ENCODE measurements at regions not wholly inside any gene's neighbourhood (a gene's known extent, or its start where the extent isn't known, plus 50 kb on each side); places are given as distances from the start of the nearest gene placed in this dataset.

DNA sequence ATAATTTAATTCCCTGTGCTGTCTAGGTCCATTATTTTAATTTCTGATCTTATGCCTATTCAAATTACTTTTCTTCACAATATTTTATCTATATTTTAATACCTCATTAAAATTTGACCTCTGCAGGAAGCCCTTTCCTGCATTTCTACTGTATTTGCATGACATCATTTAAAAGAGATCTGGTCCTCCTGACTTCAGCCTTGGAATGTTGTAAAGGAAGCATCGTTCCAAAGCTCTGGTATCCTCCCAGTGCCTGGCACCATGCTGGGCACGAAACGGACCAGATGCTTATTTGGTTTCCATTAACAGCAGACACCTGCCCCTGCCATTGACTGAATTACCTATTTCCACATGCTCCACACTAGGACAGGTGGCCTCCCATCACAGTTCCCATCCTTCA, 247.5 kb downstream of the KLF6 start:
- DNase-seq, result no peak

DNA sequence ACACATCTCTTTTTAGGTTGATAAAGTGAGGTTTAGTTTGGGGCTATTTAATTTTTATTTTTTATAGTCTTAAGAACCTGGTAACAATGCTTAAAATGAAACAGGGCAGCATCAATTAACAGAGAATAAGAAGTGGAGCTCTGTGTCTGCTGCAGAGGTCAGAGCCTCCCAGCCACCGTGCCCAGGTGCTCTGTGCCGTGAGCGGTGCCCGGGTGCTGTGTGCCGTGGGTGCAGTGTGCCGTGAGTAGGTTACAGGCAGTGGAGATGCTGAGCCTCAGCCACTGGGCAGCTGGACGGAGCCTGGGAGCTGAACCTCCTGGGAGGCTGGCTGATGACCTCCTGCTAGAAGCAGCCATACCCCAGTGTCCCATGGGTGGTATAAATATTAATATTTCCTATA, 250.0 kb downstream of the KLF6 start:
- DNase-seq, result no peak

DNA sequence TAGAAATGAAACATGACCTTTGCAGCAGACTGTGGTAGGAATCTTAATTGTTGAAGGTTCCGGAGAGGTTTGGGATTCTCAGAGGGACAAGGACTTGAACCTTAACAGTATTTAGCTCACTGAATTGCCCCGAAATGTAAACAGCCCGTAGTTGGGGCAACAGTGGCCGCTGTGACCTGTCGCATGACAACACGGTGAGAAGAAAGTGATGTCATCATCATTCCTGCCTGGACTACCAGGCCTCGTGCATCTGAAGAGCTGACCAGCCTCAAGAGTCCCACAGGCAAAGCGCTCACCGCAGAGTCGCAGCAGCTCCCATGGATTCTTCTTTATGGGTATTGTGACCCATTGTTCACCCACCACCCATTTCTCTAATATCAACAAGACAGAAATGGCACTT, 250.6 kb downstream of the KLF6 start:
- DNase-seq, result no peak

DNA sequence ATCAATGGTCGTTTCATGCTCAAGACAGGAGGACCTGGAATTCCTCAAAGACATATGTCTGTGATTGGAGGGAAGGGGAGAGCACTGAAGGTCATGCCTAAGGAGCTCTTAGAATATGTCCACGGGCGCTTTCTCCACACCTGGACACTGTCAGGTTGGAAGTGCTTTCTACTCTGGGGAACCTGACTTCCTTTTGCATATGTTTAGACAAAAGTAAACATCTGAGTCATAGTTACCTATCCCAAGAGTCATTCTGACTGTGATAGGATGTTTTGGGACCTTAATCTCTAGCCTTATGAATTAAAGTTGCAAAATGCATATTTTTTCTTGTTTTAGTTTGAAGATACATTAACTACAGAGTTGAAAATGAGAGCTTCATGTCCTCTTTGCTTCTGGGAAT, 251.7 kb downstream of the KLF6 start:
- DNase-seq, result no peak

DNA sequence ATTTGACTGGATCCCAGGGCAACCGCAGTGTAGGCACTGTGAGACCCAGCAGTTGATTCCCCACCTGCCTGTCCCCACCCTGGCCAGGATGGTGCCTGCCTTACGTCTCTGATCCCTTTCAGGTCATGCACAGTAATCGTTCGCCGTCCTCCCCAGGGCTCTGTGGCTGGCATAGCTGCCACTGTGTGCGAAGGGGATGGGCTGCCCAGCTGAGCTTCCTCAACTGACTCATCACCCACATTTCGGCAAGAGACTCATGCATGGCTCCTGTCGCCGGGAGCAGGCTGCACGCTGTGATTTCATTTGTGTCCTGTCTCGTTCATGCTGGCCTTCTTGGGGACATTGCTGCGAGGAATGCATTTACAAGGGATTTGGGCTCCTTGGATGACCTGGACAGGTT, 252.4 kb downstream of the KLF6 start:
- no peak for DNase-seq

DNA sequence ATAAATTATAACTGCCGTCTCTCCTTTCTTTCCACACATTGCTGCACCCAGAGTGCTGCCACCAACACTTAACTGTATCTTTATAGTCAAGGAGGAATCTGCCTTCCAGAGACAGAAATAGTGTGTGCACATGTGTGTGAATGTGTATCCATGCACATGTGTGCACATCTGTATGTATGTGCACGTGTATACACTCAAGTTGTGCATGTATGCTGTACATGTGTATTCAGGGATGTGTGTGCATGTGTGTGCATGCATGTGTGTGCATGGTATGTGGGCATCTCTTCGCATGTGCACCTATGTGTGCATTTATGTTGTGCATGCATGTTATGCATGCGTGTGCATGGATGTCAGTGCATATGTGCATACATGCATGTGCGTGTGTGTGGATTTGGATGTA, 253.3 kb downstream of the KLF6 start:
- DNase-seq, result no peak

DNA sequence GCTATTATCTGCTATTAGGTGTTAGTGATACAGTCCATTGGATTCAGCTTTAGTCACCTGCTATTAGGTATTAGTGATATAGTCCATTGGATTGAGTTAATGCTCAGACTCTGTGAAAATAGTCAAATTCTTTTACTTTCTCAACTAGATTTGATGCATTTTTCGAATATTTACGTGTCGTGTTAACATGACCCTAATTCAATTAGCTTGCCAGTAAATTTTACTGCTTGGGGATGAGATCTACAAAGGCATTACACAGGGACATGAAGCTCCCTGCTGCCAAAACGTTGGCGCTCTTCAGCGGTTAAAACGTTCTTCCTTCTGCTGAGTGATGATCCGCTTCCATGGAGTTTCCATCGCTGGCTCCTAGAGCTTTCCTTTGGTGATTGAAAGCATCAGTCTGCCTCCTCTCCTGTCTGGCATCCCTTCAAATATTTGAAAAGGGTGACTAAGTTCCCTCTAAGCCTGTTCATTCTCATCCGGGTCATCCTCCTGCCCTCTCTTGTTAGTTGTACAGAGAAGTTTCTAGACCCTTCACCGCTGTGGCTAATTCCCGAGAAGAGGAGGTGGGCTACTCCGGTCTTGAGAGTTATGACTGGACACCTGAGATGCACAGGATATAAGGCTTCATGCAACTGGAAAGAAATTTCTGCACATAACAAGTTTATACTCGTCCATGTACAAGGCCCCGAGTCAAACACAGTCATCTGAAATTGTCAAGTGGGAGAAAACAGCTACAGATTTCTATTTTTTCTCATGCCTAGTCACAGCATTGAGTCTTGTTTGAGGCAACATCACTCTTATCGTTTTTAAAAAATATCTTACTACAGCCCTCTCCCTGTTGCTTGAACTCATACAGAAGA, 254.0 kb downstream of the KLF6 start:
- DNase-seq, result no peak

DNA sequence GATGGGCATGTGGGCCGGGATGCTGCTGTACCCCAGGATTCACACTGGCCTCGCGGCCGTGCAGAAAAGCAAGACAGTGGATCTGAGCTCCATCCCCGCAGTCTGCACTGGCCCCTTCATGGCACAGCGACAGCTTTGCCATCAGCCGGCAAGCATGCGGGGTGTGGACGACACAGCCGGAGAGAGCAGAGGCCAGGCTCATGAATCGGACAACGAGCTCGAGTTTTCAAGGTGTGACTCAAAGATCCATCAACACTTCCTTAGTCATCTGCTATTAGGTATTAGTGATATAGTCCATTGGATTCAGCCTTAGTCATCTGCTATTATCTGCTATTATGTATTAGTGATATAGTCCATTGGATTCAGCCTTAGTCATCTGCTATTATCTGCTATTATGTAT, 254.7 kb downstream of the KLF6 start:
- no peak for DNase-seq

DNA sequence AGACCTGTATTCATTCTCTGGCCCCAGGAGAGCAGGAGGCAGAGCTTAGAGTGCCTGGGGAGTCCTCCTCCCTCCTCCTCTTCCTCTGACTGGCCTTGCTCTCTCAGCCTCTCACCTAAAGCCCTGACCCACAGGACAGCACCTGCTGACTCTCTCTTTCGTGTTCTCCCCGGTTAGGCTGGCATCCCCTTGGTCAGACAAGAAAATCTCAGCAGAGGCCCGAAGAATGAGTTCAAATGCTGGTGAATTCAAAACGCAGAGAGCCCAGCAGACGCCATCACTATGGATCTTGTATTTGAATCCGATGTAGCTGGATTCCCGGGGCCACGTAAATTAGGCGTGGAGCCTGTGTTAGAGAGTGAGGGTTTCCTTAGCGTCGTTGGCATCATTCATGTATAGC, 255.3 kb downstream of the KLF6 start:
- DNase-seq, result no peak

DNA sequence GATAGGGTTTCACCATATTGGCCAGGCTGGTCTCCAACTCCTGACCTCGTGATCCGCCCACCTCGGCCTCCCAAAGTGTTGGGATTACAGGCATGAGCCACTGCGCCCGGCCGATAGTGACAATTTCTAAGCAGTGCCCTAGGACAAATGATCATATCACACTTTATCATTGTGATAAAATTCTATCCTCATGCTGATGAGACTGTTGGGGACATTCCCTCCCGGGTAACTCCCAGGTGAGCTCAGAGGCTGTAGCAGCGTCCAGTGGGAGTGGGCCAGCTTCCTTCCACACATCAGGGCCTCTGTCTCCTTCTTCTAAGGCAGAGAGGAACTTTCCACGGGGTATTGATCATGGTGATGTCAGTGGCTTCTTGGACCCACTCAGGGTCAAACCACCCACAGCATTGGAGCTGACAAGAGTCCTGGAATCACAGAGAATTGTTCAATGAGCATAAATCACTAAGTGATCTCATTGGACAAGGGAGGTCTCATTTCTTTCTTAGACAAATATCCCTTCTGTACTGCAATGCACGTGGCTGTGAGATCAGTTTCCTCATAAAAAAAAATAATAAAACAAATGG, 256.1 kb downstream of the KLF6 start:
- no peak for DNase-seq

DNA sequence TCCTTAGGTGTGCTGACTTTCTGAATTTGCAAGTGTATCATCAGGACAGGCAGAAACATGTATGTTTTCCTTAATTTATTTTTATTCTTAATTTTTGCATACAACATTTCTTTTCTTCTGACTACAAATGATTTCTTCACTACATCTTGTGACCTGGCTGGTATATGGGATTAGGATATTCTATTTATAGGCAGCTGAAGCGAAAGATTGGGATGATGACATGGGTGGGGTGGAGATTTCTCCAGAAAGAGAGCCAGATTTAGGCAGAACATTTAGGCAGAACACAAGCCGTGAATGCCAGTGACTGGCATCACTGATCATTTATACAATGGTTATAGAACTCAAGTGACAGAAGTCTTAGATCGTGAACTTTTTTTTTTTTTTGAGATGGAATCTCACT, 256.7 kb downstream of the KLF6 start:
- no peak for DNase-seq

DNA sequence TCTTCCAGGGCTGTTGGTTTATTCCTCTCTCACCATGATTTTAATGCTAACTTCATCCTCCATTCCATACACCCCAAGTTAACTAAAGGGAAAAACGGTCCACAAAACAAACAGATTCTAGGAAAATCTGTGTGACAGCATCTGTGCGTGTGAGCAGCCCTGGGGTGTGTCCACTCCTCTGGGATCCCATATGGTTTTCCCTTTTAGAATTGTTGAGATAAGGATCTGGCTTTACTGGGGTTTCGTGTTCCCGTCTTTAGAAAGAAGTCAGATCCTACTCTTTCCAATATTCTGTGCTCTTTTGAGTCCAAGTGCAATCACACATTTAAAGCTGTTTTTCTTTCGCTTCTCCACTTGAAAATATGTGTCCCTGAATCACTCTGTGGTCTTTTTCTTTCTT, 257.1 kb downstream of the KLF6 start:
- DNase-seq, result no peak

DNA sequence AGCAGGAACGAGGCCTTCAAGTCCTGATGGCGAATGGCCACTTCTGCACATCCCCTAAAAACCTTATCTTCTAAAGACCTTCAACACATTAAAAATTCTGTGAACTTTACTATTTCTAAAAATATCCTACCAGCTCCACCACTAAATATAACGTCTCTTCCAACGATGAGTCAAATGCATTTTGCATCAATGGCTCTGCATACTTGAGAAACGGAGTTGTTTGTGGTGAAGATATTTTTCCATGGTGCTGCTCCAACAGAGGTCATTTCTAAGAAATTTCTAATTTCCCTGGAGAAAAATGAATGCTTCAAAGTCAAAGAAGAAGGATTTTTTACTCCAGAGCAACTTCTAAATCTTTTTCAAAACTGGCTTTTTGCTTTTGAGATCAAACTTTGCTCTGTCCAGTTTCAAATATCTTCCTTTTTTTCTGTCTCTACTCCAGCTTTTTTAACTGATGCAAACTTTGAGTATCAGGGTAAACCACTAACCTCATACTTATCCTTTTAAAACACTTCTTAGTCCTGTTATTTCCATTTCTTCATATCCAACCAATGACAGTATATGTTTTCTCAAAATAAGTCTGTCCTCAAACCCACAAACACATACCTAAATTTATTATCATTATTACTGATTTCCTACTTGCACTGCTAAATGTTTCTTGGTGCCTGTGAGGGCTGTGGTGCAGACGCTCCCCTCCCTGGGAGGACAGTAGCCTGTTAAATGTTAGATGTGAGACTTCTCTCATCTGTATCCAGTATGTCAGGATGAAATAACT, 258.1 kb downstream of the KLF6 start:
- no peak for DNase-seq

DNA sequence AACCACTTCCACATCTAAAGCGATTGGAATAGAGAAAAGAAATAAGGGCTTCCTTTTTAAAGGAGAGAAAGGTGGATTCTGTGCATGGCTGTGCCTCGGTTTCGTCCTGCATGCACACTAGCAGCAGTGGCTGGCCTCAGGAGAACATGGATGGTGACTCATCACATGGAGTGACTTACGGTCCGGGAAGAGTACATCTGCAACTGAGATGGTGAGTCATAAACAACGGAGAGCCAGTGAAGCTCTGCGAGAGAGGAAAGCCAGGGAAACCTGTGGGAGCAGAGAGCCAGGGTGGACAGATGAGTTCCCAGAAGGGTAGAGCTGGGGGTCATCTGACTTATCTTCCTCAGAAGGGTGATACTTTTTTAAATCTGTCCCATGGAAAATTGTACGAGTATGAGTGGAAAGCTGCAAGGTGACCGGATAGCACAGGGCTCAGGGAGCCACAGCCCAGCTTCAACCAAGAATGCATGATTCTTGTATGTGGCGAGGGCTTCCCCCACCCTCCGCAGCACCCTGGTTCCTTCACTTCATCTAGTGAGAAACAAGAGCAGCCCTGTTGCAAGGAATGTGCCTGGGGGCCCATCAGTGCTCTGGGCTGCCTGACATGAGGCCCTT, 259.1 kb downstream of the KLF6 start:
- no peak for DNase-seq

DNA sequence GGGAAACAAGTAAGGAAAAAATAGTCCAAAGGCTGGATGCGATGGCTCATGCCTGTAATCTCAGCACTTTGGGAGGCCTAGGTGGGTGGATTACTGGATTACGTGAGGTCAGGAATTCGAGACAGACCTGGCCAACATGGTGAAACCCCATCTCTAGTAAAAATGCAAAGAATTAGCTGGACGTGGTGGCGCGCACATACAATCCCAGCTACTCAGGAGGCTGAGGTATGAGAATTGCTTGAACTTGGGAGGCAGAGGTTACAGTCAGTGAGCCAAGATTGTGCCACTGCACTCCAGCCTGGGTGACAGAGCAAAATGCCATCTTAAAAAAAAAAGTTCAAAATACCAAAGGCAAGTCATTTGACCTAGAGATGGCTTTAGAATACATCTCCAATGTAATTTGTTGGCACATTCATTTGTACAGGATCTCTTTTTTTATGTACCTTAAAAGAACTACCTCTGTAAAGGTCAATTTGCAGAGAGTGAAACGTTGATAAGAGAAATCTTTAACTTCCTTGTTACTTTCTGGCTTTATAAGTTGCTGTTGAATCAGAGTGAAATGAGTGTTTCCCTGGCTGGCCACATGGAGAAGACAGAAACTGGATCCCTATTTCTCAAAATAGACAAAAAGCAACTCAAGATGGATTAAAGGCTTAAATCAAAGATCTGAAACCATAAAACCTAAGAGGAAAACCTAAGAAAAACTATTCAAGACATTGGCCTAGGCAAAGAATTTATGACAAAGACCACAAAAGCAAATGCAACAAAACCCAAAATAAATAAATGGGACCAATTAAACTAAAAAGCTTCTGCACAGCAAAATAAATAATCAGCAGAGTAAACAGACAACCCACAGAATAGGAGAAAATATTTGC, 260.7 kb downstream of the KLF6 start:
- no peak for DNase-seq

DNA sequence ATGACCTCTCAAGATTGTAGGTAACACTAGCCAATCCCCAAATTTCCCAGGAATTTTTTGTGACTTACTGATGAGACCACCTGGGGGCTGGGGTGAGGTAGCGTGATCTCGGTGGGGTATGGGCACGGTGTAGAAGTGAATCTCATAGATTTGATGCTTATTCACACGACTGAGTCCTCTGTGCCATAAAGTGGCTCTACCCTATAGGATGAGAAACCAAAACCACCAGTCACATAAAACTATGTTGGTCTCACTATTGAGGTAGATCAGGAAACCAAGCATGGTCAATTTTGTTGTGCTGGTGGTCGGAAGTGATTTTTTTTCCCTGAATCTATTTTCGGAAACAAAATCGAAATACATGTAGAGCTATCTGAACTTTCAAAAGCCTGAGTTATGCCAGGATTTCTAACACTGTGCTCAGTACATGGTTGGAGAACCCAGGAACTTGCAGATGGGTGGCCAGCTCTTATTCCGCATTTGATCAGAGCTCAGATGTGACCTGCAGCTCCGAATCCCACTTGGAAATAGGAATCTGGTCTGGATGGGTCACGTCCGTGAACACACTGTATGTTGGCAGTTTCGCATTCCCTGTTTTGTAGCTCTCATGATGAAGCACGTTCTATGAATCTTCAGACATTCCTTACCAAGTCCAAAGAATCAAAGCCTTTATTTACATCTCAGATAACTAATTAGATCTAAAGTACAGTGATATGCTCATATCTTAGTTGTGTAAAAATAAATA, 261.5 kb downstream of the KLF6 start:
- no peak for DNase-seq

DNA sequence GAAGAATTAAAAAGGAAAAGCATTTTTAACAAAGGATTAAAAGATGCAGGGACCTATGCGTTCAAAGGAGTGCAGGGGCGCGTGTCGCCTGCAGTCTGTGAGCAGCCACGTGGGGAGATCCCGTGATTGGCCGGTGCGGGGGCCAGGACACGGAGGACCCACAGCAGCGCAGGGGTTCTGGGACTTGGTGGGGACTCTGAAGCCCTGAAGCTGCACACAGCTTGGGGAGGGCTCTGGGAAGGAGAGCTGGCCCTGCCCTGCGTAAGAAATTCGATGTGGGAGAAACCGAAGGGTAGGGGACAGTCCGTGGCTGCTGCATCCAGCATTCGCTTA, 268.1 kb downstream of the KLF6 start:
- DNase-seq, result no peak

DNA sequence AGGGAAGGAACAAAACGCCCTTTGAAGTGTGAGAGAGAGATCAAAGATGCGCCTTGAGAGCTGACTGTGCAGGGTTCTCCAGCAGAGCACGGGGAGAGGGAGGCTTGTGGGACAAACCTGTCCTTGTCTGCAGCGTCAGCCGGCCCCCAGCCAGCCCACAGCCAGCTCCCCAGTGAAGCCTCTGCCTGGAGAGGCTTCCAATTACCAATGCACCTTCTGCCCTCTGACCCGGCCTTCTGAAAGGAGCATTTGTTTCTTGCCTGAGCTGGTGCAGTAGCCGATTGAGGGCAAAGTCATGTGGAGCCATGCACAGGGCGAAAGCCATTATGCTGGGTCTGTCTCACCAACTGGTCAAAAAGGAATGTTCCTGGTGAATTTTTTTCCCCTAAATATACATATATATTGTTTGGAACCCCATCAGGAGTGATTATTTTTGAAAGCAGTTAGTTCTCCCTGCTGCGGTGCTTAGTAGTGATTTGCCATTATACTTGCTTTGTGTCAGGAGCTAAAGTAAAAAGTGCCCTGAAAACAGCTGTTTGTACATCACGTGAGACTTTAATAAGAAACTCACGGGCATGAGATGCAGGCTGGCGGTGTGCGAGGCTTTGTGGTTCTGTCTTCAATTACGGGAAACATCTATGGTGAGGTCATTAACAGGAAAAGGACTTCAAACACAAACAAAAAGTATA, 268.6 kb downstream of the KLF6 start:
- no peak for DNase-seq

DNA sequence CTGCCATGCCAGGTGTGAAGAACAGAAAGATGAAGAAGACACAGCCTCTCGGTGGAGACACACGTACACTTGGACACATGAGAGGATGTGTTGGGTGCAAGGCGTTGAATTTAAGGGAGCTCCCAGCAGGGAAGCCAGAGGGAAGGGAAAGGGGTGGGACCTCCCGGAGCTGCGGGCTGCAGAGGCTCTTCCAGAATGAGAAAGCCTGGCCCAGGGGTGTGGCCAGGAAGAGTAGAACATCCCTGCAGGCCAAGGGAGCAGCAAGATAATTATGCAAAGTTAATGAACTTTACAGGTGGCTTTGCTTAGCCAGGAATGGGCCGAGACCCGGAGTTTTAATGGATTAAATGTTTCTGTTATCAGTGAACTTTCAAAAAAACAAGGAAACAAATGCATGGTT, 270.3 kb downstream of the KLF6 start:
- no peak for DNase-seq

DNA sequence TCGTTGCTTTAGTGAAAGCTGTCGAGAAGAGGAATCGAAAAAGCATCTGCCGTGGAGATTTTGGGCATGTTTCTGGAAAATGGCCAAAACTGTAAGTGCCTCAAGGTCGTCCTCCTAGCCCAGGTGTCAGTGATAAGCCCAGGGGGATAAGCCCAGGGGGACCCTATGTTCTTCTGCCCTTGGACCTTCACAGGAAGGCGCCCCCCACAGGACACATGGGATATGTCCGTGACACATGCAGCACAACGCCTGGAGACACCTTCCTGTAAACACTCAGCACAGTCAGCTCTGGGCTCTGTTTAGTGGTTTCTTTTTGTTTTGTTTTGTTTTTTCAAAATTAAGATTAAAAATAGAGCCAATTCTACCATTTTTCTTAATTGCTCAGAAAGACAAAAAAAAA, 272.7 kb downstream of the KLF6 start:
- DNase-seq, result no peak

DNA sequence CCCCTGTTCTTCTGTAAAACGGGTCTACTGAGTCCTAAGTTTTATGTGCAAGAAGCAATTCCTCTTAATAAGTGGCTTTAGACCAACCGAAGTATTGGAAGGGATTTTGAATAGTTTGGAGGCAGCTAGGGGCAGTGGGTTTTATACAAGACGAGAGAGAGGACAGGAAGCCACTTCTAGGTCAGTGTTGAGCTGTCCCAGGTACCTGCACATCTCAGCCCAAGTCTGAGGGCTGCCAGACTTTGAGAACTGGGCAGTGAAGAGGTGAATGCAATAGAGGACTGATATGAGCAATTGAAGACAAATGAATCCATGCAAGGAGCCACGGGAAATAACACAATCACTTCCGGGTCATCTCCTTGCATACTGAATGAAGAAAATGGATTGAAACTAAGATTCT, 273.5 kb downstream of the KLF6 start:
- DNase-seq, result no peak
